Mesothelial cell of epicardium (in vitro differentiated cells): ENCODE measurements at regions not wholly inside any gene's neighbourhood (a gene's known extent, or its start where the extent isn't known, plus 50 kb on each side); places are given as distances from the start of the nearest gene placed in this dataset.
A peak's percentile ranks its signal among the peaks of the same experiment; 100 is the strongest.

ENCODE experiments used
- DNase-seq, 2 experiments: peaks; one replicate each; pipeline ENCODE4 v3.0.0; 2021; ENCODE audit warnings: low spot score in 2 of 2; ENCODE audit not compliant: unreplicated experiment in 2 of 2
- H3K27ac Mint-ChIP-seq: 2 replicates; pipeline ENCODE4 v1.8.0; 2021; ENCODE audit warnings: mixed read lengths
- H3K27me3 Mint-ChIP-seq: 2 replicates; pipeline ENCODE4 v1.8.0; 2021; ENCODE audit warnings: low read depth, mixed read lengths
- H3K36me3 Mint-ChIP-seq: 2 replicates; pipeline ENCODE4 v1.8.0; 2021; ENCODE audit warnings: mixed read lengths
- H3K4me1 Mint-ChIP-seq: 2 replicates; pipeline ENCODE4 v1.8.0; 2021; ENCODE audit warnings: mixed read lengths
- H3K4me3 Mint-ChIP-seq: 2 replicates; pipeline ENCODE4 v1.8.0; 2021; ENCODE audit warnings: mild to moderate bottlenecking, moderate library complexity, mixed read lengths
- H3K9me3 Mint-ChIP-seq: 2 replicates; pipeline ENCODE4 v1.8.0; 2021; ENCODE audit warnings: mixed read lengths
- CTCF ChIP-seq: fragments of 200-600 bp; sonication (generic); IDR thresholded peaks from one replicate; pipeline ENCODE4 v1.5.0; 2021; ENCODE audit warnings: antibody characterized with exemption; ENCODE audit not compliant: unreplicated experiment

GRCh38 chr20:48242623-48243022 lies 457.3 kb upstream of the SULF2 start:
- H3K9me3 Mint-ChIP-seq: no peaks in the 10 kb centered on the region
- TF ChIP-seq CTCF: no peak
- no peak overlapping the region for H3K4me3 Mint-ChIP-seq
- DNase-seq: no peak
- no peak overlapping the region for H3K27ac Mint-ChIP-seq
- H3K27me3 Mint-ChIP-seq: no peaks in the 10 kb centered on the region
- H3K36me3 Mint-ChIP-seq: no peaks in the 10 kb centered on the region
- H3K4me1 Mint-ChIP-seq: peaks cover 16% of the 10 kb centered on the region

GRCh38 chr20:48241482-48241881 lies 456.2 kb upstream of the SULF2 start:
- H3K27me3 Mint-ChIP-seq: no peaks in the 10 kb centered on the region
- peaks cover 26% of the 10 kb centered on the region for H3K4me1 Mint-ChIP-seq
- H3K9me3 Mint-ChIP-seq: no peaks in the 10 kb centered on the region
- no peak for DNase-seq
- no peaks in the 10 kb centered on the region for H3K36me3 Mint-ChIP-seq
- no peak overlapping the region for H3K4me3 Mint-ChIP-seq
- TF ChIP-seq CTCF: no peak
- no peak overlapping the region for H3K27ac Mint-ChIP-seq

- Mint-ChIP-seq H3K4me1 (peaks cover 34% of the 10 kb centered on the region), H3K9me3 (no peaks in the 10 kb centered on the region), H3K27me3 (no peaks in the 10 kb centered on the region), H3K27ac (no peak overlapping the region), H3K4me3 (no peak overlapping the region), H3K36me3 (no peaks in the 10 kb centered on the region)
- TF ChIP-seq CTCF: no peak
- no peak for DNase-seq
These were observed 453.5 kb upstream of the SULF2 start for GRCh38 chr20:48238781-48239180.

- Mint-ChIP-seq H3K4me1 (peaks cover 34% of the 10 kb centered on the region), H3K36me3 (no peaks in the 10 kb centered on the region), H3K27ac (no peak overlapping the region), H3K9me3 (no peaks in the 10 kb centered on the region), H3K27me3 (no peaks in the 10 kb centered on the region), H3K4me3 (no peak overlapping the region)
- no peak for TF ChIP-seq CTCF
- no peak for DNase-seq
These were observed 453.0 kb upstream of the SULF2 start for GRCh38 chr20:48238326-48238725.

GRCh38 chr20:48236000-48236970 lies 451.0 kb upstream of the SULF2 start:
- no peak for DNase-seq
- no peak overlapping the region for H3K4me3 Mint-ChIP-seq
- peak overlapping the region; percentile 27 for H3K27ac Mint-ChIP-seq
- no peaks in the 10 kb centered on the region for H3K36me3 Mint-ChIP-seq
- TF ChIP-seq CTCF: no peak
- H3K9me3 Mint-ChIP-seq: peaks cover 6% of the 10 kb centered on the region
- H3K4me1 Mint-ChIP-seq: peaks cover 34% of the 10 kb centered on the region
- H3K27me3 Mint-ChIP-seq: peaks cover 9% of the 10 kb centered on the region
